ENCODE measurements at regions not wholly inside any gene's neighbourhood (a gene's known extent, or its start where the extent isn't known, plus 50 kb on each side); places are given as distances from the start of the nearest gene placed in this dataset.

DNA sequence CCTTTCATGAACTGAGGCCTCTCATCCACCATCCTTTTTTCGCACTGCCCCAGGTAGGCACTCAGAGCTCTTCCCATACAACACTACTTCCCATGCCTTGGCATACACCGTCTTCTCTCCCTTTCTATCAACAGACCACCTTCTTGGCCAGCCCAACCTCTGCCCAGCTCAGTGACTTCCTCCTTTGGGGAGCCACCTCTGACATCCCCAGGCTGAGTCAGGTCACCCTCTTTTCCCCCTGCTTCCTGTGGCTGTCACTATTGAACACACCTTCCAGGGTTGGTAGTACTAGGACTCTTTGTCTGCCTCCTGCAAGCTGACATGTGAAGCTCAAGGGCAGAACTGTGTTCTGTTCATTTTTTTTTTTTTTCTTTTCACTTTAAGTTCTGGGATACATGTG is 283.2 kb downstream of the SETD4 start:
- TF ChIP-seq, protein P1, sequence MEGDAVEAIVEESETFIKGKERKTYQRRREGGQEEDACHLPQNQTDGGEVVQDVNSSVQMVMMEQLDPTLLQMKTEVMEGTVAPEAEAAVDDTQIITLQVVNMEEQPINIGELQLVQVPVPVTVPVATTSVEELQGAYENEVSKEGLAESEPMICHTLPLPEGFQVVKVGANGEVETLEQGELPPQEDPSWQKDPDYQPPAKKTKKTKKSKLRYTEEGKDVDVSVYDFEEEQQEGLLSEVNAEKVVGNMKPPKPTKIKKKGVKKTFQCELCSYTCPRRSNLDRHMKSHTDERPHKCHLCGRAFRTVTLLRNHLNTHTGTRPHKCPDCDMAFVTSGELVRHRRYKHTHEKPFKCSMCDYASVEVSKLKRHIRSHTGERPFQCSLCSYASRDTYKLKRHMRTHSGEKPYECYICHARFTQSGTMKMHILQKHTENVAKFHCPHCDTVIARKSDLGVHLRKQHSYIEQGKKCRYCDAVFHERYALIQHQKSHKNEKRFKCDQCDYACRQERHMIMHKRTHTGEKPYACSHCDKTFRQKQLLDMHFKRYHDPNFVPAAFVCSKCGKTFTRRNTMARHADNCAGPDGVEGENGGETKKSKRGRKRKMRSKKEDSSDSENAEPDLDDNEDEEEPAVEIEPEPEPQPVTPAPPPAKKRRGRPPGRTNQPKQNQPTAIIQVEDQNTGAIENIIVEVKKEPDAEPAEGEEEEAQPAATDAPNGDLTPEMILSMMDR (IDR thresholded peaks at IDR 0.05 in 4 of 5, conservative IDR thresholded peaks at IDR 0.05 in 1 of 5), result no peak
- no peak for TF ChIP-seq POLR2A (IDR thresholded peaks at IDR 0.05)
